GM20000 (cell line): ENCODE measurements at regions not wholly inside any gene's neighbourhood (a gene's known extent, or its start where the extent isn't known, plus 50 kb on each side); places are given as distances from the start of the nearest gene placed in this dataset.

Experiments
- DNase-seq: peaks from one replicate; pipeline ENCODE4 v3.0.0; 2012; ENCODE audit warnings: low spot score
- CTCF ChIP-seq: IDR thresholded peaks from 2 replicates; pipeline ENCODE4 v1.5.1; 2012; ENCODE audit warnings: mild to moderate bottlenecking, control low read depth; ENCODE audit errors: extremely low read depth, missing control alignments

DNA sequence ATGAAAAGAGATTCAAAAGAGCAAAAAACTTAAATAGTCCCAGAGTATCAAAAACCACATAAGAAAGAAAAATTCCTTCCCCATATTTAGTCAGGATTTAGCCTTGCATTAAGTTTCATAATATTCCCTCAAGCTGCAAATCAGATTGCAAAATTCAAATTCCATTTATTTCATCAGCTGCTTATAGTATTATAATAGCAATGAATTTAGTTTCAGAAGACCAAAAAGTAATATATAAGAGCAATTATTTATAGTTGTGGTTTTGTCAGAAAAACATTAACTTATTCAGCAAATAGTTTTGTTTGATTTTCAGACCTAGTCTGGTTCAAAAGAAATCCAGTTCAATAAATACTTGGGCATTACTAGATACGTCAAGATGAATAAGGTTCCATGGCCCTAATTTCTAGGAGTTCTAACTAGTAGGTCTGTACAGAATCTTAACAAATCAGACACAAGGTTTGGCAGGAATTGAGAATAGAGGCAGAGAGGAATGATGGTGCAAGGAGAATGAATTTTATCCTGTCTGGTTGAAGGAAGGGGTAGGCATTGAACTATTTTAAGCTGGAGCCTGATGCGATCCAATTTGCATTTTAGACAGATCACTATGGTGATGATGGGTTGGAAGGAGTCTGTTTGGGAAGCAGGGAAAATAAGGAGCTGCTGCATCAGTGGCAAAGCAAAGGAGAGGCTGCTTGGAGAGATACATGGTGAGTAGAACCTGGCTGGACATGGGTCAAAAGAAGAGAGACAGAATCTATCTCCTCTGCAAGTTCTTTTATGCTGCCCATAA is 163.9 kb upstream of the STXBP5 start:
- no peak for TF ChIP-seq CTCF
- no peak for DNase-seq

DNA sequence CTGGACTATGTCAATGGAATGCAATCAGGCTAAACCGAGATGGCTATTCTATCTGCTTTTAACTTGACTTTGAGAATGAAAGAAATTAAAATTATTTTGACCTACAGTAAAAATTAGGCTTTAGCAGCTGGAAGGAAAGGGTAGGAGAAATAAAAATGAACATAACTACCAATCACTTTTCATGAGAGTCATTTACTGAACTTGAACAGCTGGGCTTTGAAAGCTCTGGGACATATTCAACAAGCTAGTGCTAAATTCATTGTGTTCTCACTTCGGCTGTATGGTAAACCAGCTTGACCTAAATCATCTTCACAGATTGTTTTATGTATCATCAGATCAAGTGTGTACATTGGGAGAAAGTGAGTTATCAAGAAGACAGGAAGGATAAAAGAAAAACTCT is 161.5 kb upstream of the STXBP5 start:
- TF ChIP-seq CTCF: no peak
- no peak for DNase-seq

DNA sequence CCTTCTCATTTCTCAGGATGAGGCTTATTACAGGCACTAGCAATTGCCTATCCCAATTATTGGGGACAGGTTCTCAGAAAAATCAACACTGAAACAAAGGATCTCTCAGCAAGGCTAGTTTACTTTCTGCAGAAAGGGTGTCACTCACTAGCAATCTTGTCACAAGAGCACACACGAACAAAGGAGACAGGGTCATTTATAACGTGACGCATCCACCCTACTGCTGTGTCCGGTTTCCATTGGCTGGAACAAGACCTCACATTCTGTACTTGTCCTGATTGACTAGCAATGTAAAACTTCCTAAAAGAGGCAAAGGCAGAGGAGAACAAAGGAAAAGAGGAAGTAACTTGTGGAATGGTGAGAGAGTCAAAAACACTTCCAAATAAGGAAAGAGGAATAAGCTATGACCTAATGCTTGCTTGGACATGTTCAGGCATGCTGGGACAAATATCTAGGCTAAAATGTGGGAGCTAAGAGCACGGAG is 160.2 kb upstream of the STXBP5 start:
- no peak for TF ChIP-seq CTCF
- no peak for DNase-seq

- DNase-seq: no peak
- TF ChIP-seq CTCF: no peak
Observed at GRCh38 chr6:147046141-147046877, 157.9 kb upstream of the STXBP5 start.

- TF ChIP-seq CTCF: no peak
- no peak for DNase-seq
Observed at GRCh38 chr6:147048930-147049329, 155.3 kb upstream of the STXBP5 start.

GRCh38 chr6:147053311-147053921 is 150.8 kb upstream of the STXBP5 start:
- no peak for TF ChIP-seq CTCF
- DNase-seq: no peak

DNA sequence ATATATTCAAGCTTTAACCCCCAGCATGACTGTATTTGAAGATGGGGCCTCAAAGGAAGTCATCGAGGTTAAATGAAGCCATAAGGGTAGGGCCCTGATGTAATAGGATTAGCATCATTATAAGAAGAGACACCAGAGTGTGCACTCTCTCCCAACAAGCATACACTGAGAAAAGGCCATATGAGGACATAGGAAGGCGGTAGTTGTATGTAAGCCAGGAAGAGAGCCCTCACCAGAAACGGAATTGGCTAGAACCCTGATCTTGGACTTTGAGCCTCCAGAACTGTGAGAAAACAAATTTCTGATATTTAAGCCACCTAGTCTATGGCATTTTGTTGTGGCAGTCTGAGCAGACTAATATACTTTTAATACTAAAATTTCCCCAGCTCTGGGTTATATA is 150.1 kb upstream of the STXBP5 start:
- no peak for TF ChIP-seq CTCF
- no peak for DNase-seq
